Astrocyte of the cerebellum (primary cell): ENCODE measurements at regions not wholly inside any gene's neighbourhood (a gene's known extent, or its start where the extent isn't known, plus 50 kb on each side); places are given as distances from the start of the nearest gene placed in this dataset.

Experiments
- DNase-seq: peaks from one replicate; pipeline ENCODE4 v3.0.0-alpha.2; 2011; ENCODE audit warnings: low read depth
- H3K4me3 ChIP-seq: 2 replicates; pipeline ENCODE4 v1.5.1; 2011; ENCODE audit warnings: mild to moderate bottlenecking, low read depth, low read length, moderate library complexity
- CTCF ChIP-seq: IDR thresholded peaks from 2 replicates; pipeline ENCODE4 v1.5.1; 2012; ENCODE audit warnings: low read length, low read depth, moderate library complexity, mild to moderate bottlenecking; ENCODE audit errors: missing control alignments
- in situ Hi-C: cut with HindIII; loops from 2 replicates; pipeline ENCODE4 v1.10.0; 2017; ENCODE audit warnings: low sequenced_read_pairs

GRCh38 chr14:80446356-80446755, 235.1 kb upstream of the DIO2 start:
- H3K4me3 ChIP-seq = no peak overlapping the region
- no peak for DNase-seq
- TF ChIP-seq CTCF = no peak
- in situ Hi-C loops = no loop called here

- no peak for TF ChIP-seq CTCF
- DNase-seq = no peak
- in situ Hi-C loops = no loop called here
- H3K4me3 ChIP-seq = no peak overlapping the region
Measured at GRCh38 chr14:80445605-80446004, 234.3 kb upstream of the DIO2 start.

- no peak overlapping the region for H3K4me3 ChIP-seq
- in situ Hi-C loops = no loop called here
- no peak for TF ChIP-seq CTCF
- no peak for DNase-seq
Measured at GRCh38 chr14:80434574-80435321, 223.4 kb upstream of the DIO2 start.

GRCh38 chr14:80433811-80434210, 222.5 kb upstream of the DIO2 start:
- in situ Hi-C loops = no loop called here
- no peak for TF ChIP-seq CTCF
- H3K4me3 ChIP-seq = no peak overlapping the region
- no peak for DNase-seq

GRCh38 chr14:80428671-80429070, 217.4 kb upstream of the DIO2 start:
- H3K4me3 ChIP-seq = no peak overlapping the region
- in situ Hi-C loops = no loop called here
- no peak for TF ChIP-seq CTCF
- no peak for DNase-seq

- in situ Hi-C loops = no loop called here
- no peak overlapping the region for H3K4me3 ChIP-seq
- no peak for TF ChIP-seq CTCF
- peak; percentile 11 for DNase-seq
Measured at GRCh38 chr14:80428171-80428570, 216.9 kb upstream of the DIO2 start.

- no peak overlapping the region for H3K4me3 ChIP-seq
- peak; percentile 2 for DNase-seq
- no peak for TF ChIP-seq CTCF
- in situ Hi-C loops = no loop called here
Measured at GRCh38 chr14:80427101-80427500, 215.8 kb upstream of the DIO2 start.
